Upper lobe of left lung (tissue), 4 donors: ENCODE measurements at regions not wholly inside any gene's neighbourhood (a gene's known extent, or its start where the extent isn't known, plus 50 kb on each side); places are given as distances from the start of the nearest gene placed in this dataset.

Experiments
- POLR2A ChIP-seq, 4 donors: fragments of 450-650 bp; IDR thresholded peaks; one replicate each; pipeline ENCODE4 v1.5.1; 2016 to 2017; ENCODE audit warnings: antibody characterized with exemption in 4 of 4, mild to moderate bottlenecking in 2 of 4
- POLR2AphosphoS5 ChIP-seq, 2 donors: sonication (generic); formaldehyde crosslinking; IDR thresholded peaks; one replicate each; pipeline ENCODE4 v1.5.1; 2017; ENCODE audit warnings: antibody characterized with exemption in 2 of 2
- TF ChIP-seq, protein P1 (sequence below), 6 experiments: fragments of 450-650 bp in 4 of 6; fragments of 200-600 bp in 2 of 6; sonication (generic) in 2 of 6; IDR thresholded peaks; one replicate each; pipeline ENCODE4 v1.5.1; 2016 to 2019; ENCODE audit warnings: antibody characterized with exemption in 6 of 6

DNA sequence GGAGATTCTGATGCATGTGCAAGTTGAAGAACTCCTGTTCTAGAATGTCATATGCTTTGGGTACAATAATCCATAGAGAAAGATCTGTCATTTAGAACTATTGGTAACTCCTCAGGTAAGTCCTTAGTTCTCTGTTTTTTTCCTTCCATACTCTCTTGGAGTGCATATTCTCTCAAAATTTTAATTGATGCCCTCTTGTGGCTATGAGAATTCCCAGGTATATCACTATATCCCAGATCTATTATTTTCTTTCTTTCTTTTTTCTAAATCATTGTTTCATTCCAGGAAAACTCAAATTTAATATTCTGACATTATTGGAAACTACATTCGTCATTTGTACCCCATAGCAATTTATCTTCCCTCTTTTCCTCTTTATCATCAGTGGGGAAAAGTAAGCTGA is 485.4 kb downstream of the KLF5 start:
- TF ChIP-seq, protein P1, sequence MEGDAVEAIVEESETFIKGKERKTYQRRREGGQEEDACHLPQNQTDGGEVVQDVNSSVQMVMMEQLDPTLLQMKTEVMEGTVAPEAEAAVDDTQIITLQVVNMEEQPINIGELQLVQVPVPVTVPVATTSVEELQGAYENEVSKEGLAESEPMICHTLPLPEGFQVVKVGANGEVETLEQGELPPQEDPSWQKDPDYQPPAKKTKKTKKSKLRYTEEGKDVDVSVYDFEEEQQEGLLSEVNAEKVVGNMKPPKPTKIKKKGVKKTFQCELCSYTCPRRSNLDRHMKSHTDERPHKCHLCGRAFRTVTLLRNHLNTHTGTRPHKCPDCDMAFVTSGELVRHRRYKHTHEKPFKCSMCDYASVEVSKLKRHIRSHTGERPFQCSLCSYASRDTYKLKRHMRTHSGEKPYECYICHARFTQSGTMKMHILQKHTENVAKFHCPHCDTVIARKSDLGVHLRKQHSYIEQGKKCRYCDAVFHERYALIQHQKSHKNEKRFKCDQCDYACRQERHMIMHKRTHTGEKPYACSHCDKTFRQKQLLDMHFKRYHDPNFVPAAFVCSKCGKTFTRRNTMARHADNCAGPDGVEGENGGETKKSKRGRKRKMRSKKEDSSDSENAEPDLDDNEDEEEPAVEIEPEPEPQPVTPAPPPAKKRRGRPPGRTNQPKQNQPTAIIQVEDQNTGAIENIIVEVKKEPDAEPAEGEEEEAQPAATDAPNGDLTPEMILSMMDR (IDR thresholded peaks at IDR 0.05): no peak
- TF ChIP-seq POLR2A (IDR thresholded peaks at IDR 0.05) (no peak), POLR2AphosphoS5 (IDR thresholded peaks at IDR 0.05) (no peak)
